IPS DF 6.9 (cell line): ENCODE measurements at regions not wholly inside any gene's neighbourhood (a gene's known extent, or its start where the extent isn't known, plus 50 kb on each side); places are given as distances from the start of the nearest gene placed in this dataset.

Experiments used
- DNase-seq: peaks from one replicate; pipeline ENCODE4 v3.0.0-alpha.2; 2013; ENCODE audit warnings: low read depth, low spot score
- H3K27ac ChIP-seq: one replicate; pipeline ENCODE4 v1.5.1; 2013; ENCODE audit warnings: low read length, control low read depth
- H3K27me3 ChIP-seq: 2 replicates; pipeline ENCODE4 v1.6.1; 2013; ENCODE audit warnings: mild to moderate bottlenecking, low read length; ENCODE audit not compliant: control insufficient read depth, insufficient read depth
- H3K36me3 ChIP-seq: 2 replicates; pipeline ENCODE4 v1.6.1; 2013; ENCODE audit warnings: low read length; ENCODE audit not compliant: control insufficient read depth, insufficient read depth
- H3K4me1 ChIP-seq: 2 replicates; pipeline ENCODE4 v1.6.1; 2013; ENCODE audit warnings: low read length; ENCODE audit not compliant: control insufficient read depth, insufficient read depth
- H3K4me3 ChIP-seq: 2 replicates; pipeline ENCODE4 v1.5.1; 2013; ENCODE audit warnings: mild to moderate bottlenecking, low read length
- H3K9me3 ChIP-seq: 2 replicates; pipeline ENCODE4 v1.6.1; 2013; ENCODE audit warnings: low read length, inconsistent platforms; ENCODE audit not compliant: control insufficient read depth, insufficient read depth
- WGBS: extraction: QIAGEN DNeasy Blood & Tissue Kit; methylation state at CpG from one replicate; pipeline ENCODE4 v1.1.7; 2013; ENCODE audit warnings: mixed read lengths, missing lambda C conversion rate; ENCODE audit not compliant: insufficient read length, insufficient coverage; 5-methylcytosine and 5-hydroxymethylcytosine counted together

DNA sequence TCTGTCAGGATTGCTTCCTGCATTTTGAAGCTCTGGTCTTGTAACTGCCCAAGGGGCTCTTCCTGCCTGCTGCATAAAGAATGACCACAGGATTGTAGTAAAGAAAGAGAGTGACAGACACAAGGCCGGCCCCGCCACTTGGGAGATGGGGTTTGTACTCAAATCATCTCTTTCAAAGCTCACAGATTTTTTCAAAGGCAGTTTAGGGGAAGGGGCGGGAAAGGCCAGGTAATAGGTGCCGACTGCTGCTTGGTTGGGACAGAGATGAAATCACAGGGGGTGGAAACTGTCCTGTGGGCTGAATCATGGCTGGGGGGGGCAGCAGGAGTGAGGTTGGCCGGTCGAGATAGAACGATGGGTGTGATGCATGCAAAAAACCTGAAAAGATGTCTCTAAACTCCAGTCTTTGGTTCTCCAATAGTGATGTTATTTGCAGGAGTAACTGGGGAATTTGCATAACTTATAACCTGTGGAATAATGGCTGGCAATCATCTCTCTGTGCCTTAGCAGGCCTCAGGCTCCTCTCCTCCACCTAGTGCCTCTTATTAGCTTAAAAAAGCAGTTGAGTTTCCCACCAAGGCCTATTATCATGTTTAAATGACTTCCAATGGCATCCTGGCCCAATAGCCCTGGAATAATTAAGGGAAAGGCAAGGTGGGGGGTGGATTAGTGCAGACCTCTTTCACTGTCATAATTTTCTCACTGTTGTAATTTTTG lies 778.4 kb upstream of the FRG1 start:
- H3K4me3 ChIP-seq = no peak overlapping the region
- no CpG with 5 or more reads among the region's 7 CpGs for WGBS

DNA sequence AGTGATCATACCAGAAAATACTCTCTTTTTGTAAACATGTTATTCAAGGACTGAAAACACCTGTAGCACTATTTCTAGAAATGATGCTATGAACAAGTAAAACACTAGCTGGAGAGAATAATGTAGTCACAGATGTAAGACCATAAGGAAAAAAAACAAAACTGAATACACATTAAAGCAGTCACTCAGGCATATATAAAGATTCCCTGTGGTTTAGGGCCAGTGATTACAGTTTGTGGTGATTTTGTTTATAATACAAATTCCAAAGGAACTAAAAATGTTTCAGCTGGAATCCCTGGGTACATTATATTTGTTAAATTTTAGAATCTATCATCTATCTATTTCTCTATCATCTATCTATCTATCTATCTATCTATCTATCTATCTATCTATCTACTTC lies 777.8 kb upstream of the FRG1 start:
- H3K27me3 ChIP-seq = no peaks in the 10 kb centered on the region
- no peaks in the 10 kb centered on the region for H3K9me3 ChIP-seq
- no peak for DNase-seq
- H3K4me1 ChIP-seq = no peaks in the 10 kb centered on the region
- no peaks in the 10 kb centered on the region for H3K36me3 ChIP-seq
- no peak overlapping the region for H3K4me3 ChIP-seq
- no peak overlapping the region for H3K27ac ChIP-seq

More for the DNA sequence above, 778.4 kb upstream of the FRG1 start:
- peak overlapping the region; percentile 2 for H3K27ac ChIP-seq
- no peaks in the 10 kb centered on the region for H3K4me1 ChIP-seq
- DNase-seq = no peak
- H3K36me3 ChIP-seq = no peaks in the 10 kb centered on the region
- no peaks in the 10 kb centered on the region for H3K9me3 ChIP-seq
- no peaks in the 10 kb centered on the region for H3K27me3 ChIP-seq

DNA sequence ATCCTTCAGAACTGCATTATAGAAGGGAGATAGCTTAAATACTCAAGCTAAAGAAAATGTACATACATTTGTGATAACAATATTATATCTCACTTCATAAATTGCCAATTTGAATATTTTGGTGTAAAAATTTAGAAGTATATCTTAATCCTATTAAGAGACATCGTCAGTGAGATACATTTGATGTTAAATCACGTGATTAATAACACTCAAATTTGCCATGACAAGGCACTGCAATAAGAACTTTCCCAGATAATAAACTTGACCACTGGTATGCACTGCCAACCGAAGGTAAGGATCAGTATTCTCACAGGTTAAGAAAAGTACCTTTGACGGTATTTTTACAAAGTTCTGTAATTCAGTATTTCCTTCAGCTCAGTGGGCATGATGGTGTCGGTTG lies 764.7 kb upstream of the FRG1 start:
- DNase-seq = no peak
- no peaks in the 10 kb centered on the region for H3K27me3 ChIP-seq
- no peaks in the 10 kb centered on the region for H3K9me3 ChIP-seq
- H3K4me1 ChIP-seq = no peaks in the 10 kb centered on the region; the same call in 1 of the 2 replicates
- no CpG with 5 or more reads among the region's 5 CpGs for WGBS
- H3K27ac ChIP-seq = no peak overlapping the region
- no peak overlapping the region for H3K4me3 ChIP-seq
- no peaks in the 10 kb centered on the region for H3K36me3 ChIP-seq

DNA sequence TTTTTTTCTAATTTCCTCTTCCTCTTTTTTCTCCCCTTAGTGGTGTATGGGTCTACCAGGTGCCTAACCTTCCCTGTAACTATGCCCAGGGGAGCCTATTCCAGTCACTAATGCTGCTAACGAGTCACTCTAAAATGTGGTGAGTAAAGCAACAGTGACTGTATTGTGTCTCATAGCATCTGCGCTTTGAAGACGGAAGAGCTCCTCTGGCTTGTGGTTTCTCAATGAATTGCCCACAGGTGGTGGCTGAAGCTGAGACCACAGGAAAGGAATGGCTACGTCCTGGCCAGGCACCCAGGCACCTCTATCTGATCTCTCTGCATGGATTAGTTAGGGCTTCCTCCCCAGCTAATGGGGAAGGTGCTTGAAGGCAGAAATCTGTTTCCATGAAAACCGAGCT lies 763.5 kb upstream of the FRG1 start:
- no peaks in the 10 kb centered on the region for H3K36me3 ChIP-seq
- no peak for DNase-seq
- H3K27me3 ChIP-seq = no peaks in the 10 kb centered on the region

DNA sequence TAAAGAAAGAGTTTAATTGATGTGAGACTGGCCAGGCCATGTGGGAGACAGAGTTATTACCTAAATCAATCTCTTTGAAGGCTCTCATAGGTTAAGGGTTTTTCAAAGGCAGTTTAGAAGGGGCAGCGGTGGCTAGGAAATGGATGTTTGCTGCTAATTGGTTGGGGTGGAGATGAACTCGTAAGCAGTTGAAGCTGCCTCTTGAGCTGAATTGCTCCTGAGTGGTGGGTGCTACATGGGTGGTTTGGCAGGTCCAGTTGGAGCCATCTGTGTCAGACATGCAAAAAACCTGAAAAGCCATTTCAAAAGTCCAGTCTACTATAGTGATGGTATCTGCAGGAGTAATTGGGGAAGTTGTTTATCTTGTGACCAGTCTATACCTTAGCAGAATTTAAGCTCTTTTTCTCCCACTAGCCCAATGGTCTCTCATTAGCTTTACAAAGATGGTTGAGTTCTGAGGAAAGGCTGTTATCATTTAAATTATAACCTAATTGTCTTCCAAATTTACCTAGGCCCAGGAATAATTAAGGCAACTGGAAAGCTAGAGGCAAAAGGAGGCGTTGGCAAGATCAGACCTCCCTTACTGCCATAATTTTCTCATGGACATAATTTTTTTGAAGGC lies 762.4 kb upstream of the FRG1 start:
- no peaks in the 10 kb centered on the region for H3K36me3 ChIP-seq
- H3K4me3 ChIP-seq = no peak overlapping the region
- DNase-seq = no peak
- no peaks in the 10 kb centered on the region; the same call in 1 of the 2 replicates for H3K4me1 ChIP-seq
- no peak overlapping the region for H3K27ac ChIP-seq
- no CpG with 5 or more reads among the region's 3 CpGs for WGBS
- no peaks in the 10 kb centered on the region for H3K27me3 ChIP-seq
- H3K9me3 ChIP-seq = no peaks in the 10 kb centered on the region

More for the DNA sequence above, 763.5 kb upstream of the FRG1 start:
- H3K4me3 ChIP-seq = no peak overlapping the region
- no peak overlapping the region for H3K27ac ChIP-seq
- WGBS = no CpG with 5 or more reads among the region's 5 CpGs
- no peaks in the 10 kb centered on the region; the same call in 1 of the 2 replicates for H3K4me1 ChIP-seq
- H3K9me3 ChIP-seq = no peaks in the 10 kb centered on the region

DNA sequence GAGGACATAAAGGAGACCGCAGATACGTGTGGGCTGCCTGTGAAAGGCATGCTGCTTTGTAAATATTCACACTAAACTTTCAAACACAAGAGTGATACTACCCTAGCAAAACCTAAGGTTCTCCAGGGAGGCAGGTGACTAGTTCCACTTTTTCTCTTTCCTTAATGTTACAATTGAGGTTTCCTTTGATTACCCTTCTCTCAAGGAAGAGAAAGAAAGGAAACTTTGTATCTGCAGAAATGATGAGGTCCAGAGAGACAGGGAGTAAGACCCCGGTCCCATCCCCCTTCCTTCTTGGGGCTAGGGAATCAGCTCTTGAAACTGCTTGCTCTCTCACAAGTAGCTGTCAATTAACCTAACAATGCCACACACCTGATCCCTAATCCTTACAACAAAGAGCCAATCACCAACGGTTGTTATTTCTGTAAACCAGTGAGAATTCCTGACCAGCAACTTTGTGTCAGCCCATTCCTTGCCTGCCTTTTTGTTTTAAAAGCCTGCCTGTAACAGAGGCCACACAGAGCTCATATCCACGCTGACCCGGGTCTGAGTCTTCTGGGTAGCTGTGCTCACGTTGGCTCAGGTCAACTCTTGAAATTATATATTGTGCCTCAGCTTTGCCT lies 754.8 kb upstream of the FRG1 start:
- no peaks in the 10 kb centered on the region for H3K36me3 ChIP-seq
- H3K4me1 ChIP-seq = peaks cover 1% of the 10 kb centered on the region; the same call in 1 of the 2 replicates
- no peak overlapping the region for H3K4me3 ChIP-seq
- no peak overlapping the region for H3K27ac ChIP-seq
- WGBS = no CpG with 5 or more reads among the region's 7 CpGs
- H3K27me3 ChIP-seq = no peaks in the 10 kb centered on the region
- H3K9me3 ChIP-seq = no peaks in the 10 kb centered on the region
- DNase-seq = peak; percentile 82

DNA sequence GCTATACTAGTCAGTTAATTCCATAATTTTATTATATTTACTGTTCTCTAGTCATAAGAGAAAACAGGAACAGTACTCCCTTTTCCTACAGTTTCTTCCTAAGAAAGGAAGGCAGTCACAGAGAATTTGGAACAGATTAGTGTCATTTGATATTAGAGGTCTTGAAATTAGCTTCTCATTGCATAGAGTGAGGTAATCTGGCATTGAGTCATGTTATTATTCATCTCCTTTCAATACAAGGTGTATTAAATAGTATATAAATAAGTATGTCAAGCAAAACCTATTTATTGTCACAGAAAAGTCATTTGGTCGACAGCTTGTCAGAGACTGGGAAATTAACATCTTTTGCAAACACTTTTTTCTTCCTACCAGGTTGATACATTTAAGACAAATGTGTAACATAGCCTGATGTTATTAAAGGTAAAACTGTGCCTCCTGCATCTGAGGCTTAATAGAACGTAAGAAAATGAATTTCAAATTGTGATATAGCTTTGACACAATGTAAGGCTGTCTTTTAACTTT lies 753.1 kb upstream of the FRG1 start:
- no CpG with 5 or more reads among the region's 2 CpGs for WGBS
- H3K27ac ChIP-seq = no peak overlapping the region

DNA sequence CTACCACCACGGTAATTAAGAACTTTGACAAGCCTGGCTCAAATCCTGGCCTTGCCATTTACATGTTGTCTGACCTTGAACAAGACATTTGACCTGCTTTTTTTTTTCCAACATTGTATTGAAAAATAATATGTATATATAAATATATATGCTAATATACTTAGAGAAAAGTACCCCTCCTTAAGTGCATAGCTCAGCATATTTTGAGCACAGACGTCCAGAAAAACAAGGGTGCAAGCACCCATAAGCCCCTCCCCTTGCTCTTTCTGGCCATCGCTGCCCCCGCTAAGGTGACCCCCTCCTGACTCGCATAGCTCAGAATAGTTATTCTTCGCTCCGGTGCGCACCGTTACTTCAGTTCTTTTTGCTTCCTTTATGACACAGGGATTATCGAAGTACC lies 742.0 kb upstream of the FRG1 start:
- Histone ChIP-seq H3K4me3 (no peak overlapping the region), H3K4me1 (no peaks in the 10 kb centered on the region; the same call in 1 of the 2 replicates), H3K27me3 (no peaks in the 10 kb centered on the region), H3K9me3 (no peaks in the 10 kb centered on the region), H3K36me3 (no peaks in the 10 kb centered on the region), H3K27ac (no peak overlapping the region)
- DNase-seq = no peak
- WGBS = no CpG with 5 or more reads among the region's 10 CpGs

More for the DNA sequence above, 753.1 kb upstream of the FRG1 start:
- no peak for DNase-seq
- H3K36me3 ChIP-seq = no peaks in the 10 kb centered on the region
- H3K9me3 ChIP-seq = no peaks in the 10 kb centered on the region
- no peak overlapping the region for H3K4me3 ChIP-seq
- no peaks in the 10 kb centered on the region for H3K27me3 ChIP-seq
- peaks cover 1% of the 10 kb centered on the region; the same call in 1 of the 2 replicates for H3K4me1 ChIP-seq

DNA sequence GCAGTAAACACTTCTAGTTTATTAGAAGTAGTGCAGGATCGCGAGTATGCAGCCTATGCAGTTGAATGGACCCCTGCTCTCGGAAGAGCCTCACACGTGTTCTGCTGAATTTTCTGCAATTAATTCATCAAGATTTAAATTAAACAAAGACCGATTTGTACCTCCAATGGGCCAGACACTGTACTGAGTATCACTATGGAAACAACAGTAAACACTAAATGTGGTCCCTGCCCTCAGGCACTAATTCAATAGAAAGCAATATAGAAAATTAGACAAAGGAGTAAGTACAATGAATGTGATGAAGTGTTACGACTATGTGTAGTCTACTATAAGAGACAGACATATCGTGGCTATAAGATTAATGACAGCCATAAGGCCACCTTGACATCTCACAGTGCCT lies 740.3 kb upstream of the FRG1 start:
- Histone ChIP-seq H3K27ac (no peak overlapping the region), H3K4me3 (no peak overlapping the region), H3K36me3 (no peaks in the 10 kb centered on the region), H3K9me3 (no peaks in the 10 kb centered on the region), H3K4me1 (no peaks in the 10 kb centered on the region; the same call in 1 of the 2 replicates), H3K27me3 (no peaks in the 10 kb centered on the region)
- DNase-seq = no peak
- no CpG with 5 or more reads among the region's 7 CpGs for WGBS

DNA sequence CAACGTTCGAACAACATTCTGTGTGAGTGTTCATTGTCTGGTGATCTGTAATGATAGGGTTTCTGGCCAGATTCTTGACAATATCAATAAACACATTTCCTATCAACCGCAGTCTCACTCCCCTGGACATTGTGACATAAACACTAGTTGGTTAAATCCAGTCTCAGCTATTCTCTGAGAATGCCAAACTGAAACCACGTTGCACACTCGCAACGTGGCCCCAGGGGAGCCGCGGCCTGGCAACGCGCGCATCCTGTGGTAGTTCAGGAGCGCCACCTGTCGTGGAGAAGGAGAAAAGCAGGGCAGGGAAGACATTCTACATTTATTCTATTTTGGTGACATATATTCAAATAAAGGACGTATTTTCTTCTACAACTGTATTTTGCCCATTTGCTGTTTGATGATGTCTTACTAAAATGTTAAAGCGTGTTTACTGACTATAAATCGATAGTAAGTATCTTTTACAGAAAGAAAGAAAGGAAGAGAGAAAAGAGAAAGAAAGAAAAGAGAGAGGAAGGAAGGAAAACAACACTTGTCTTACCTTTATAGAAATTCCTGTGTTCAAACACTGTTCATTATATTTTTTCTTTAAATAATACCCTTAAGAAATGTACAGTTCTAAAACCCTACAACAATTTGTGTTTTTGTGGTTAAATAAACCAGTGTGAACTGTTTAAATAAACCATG lies 738.3 kb upstream of the FRG1 start:
- Histone ChIP-seq H3K9me3 (no peaks in the 10 kb centered on the region), H3K4me1 (no peaks in the 10 kb centered on the region; the same call in 1 of the 2 replicates), H3K4me3 (no peak overlapping the region), H3K27me3 (no peaks in the 10 kb centered on the region), H3K36me3 (no peaks in the 10 kb centered on the region), H3K27ac (no peak overlapping the region)
- no peak for DNase-seq
- no CpG with 5 or more reads among the region's 16 CpGs for WGBS
